ENCODE measurements at regions not wholly inside any gene's neighbourhood (a gene's known extent, or its start where the extent isn't known, plus 50 kb on each side); places are given as distances from the start of the nearest gene placed in this dataset.

GRCh38 chr3:144822671-144823070, 851.0 kb downstream of the DIPK2A start:
- no peak for DNase-seq
- Histone ChIP-seq H3K4me3 (ENCODE audit: low read depth, low read length) (no peak overlapping the region), H3K4ac (ENCODE audit: low read depth, low read length) (no peak overlapping the region)

GRCh38 chr3:144831955-144832716, 860.5 kb downstream of the DIPK2A start:
- Histone ChIP-seq H3K79me2 (ENCODE audit: control insufficient read depth, insufficient read depth, low read length, poor library complexity) (no peaks in the 10 kb centered on the region), H3K23ac (ENCODE audit: low read length) (no peak overlapping the region), H3K27me3 (ENCODE audit: insufficient read depth, low read length) (no peaks in the 10 kb centered on the region), H2AK5ac (ENCODE audit: low read length) (no peak overlapping the region), H2BK120ac (ENCODE audit: insufficient read depth, low read length, poor library complexity) (no peak overlapping the region), H3K14ac (ENCODE audit: low read length) (no peak overlapping the region), H2BK5ac (ENCODE audit: low read depth, low read length, poor library complexity) (no peak overlapping the region), H2AFZ (ENCODE audit: insufficient read depth, low read length, poor library complexity) (no peak overlapping the region), H3K18ac (ENCODE audit: low read length) (no peak overlapping the region), H3K9me3 (ENCODE audit: insufficient read depth, low read depth, low read length) (no peaks in the 10 kb centered on the region), H3K9ac (ENCODE audit: low read length) (no peak overlapping the region), H3K27ac (ENCODE audit: low read depth, low read length) (no peak overlapping the region), H3K4ac (ENCODE audit: low read depth, low read length) (no peak overlapping the region), H4K91ac (ENCODE audit: low read depth, low read length) (no peak overlapping the region), H3K79me1 (ENCODE audit: low read length) (no peaks in the 10 kb centered on the region), H3K4me1 (ENCODE audit: control insufficient read depth in 1 of 2, insufficient read depth in 2 of 2, low read length in 2 of 2) (no peaks in the 10 kb centered on the region), H4K12ac (ENCODE audit: low read depth, low read length) (no peak overlapping the region), H3K4me2 (ENCODE audit: low read length) (no peak overlapping the region), H3K4me3 (ENCODE audit: low read depth, low read length) (no peak overlapping the region), H2BK12ac (ENCODE audit: low read length) (no peak overlapping the region), H4K8ac (ENCODE audit: low read depth, low read length) (no peak overlapping the region), H3K36me3 (ENCODE audit: control insufficient read depth in 1 of 2, insufficient read depth in 2 of 2, low read length in 2 of 2) (no peaks in the 10 kb centered on the region)
- no peak for DNase-seq

More at GRCh38 chr3:144822671-144823070, 851.0 kb downstream of the DIPK2A start:
- H2BK12ac ChIP-seq (ENCODE audit: low read length), result no peak overlapping the region
- H3K27ac ChIP-seq (ENCODE audit: low read depth, low read length), result no peak overlapping the region
- no peak overlapping the region for H2BK5ac ChIP-seq (ENCODE audit: low read depth, low read length, poor library complexity)
- no peak overlapping the region for H3K18ac ChIP-seq (ENCODE audit: low read length)
- H3K79me2 ChIP-seq (ENCODE audit: control insufficient read depth, insufficient read depth, low read length, poor library complexity), result no peaks in the 10 kb centered on the region
- no peaks in the 10 kb centered on the region for H3K27me3 ChIP-seq (ENCODE audit: insufficient read depth, low read length)
- H3K23ac ChIP-seq (ENCODE audit: low read length), result no peak overlapping the region
- no peak overlapping the region for H2AFZ ChIP-seq (ENCODE audit: insufficient read depth, low read length, poor library complexity)
- no peak overlapping the region for H2AK5ac ChIP-seq (ENCODE audit: low read length)
- H4K8ac ChIP-seq (ENCODE audit: low read depth, low read length), result no peak overlapping the region
- H3K4me2 ChIP-seq (ENCODE audit: low read length), result no peak overlapping the region
- no peaks in the 10 kb centered on the region for H3K4me1 ChIP-seq (ENCODE audit: control insufficient read depth in 1 of 2, insufficient read depth in 2 of 2, low read length in 2 of 2)
- no peaks in the 10 kb centered on the region for H3K9me3 ChIP-seq (ENCODE audit: insufficient read depth, low read depth, low read length)
- no peaks in the 10 kb centered on the region for H3K79me1 ChIP-seq (ENCODE audit: low read length)
- no peak overlapping the region for H4K91ac ChIP-seq (ENCODE audit: low read depth, low read length)
- H2BK120ac ChIP-seq (ENCODE audit: insufficient read depth, low read length, poor library complexity), result no peak overlapping the region
- H3K36me3 ChIP-seq (ENCODE audit: control insufficient read depth in 1 of 2, insufficient read depth in 2 of 2, low read length in 2 of 2), result no peaks in the 10 kb centered on the region
- no peak overlapping the region for H3K14ac ChIP-seq (ENCODE audit: low read length)
- H4K12ac ChIP-seq (ENCODE audit: low read depth, low read length), result no peak overlapping the region
- no peak overlapping the region for H3K9ac ChIP-seq (ENCODE audit: low read length)

- H3K79me1 ChIP-seq (ENCODE audit: low read length), result no peaks in the 10 kb centered on the region
- H2AFZ ChIP-seq (ENCODE audit: insufficient read depth, low read length, poor library complexity), result no peak overlapping the region
- no peaks in the 10 kb centered on the region for H3K27me3 ChIP-seq (ENCODE audit: insufficient read depth, low read length)
- H3K79me2 ChIP-seq (ENCODE audit: control insufficient read depth, insufficient read depth, low read length, poor library complexity), result no peaks in the 10 kb centered on the region
- no peak overlapping the region for H3K14ac ChIP-seq (ENCODE audit: low read length)
- no peak overlapping the region for H3K18ac ChIP-seq (ENCODE audit: low read length)
- no peak overlapping the region for H4K12ac ChIP-seq (ENCODE audit: low read depth, low read length)
- no peak overlapping the region for H2BK12ac ChIP-seq (ENCODE audit: low read length)
- H3K4me1 ChIP-seq (ENCODE audit: control insufficient read depth in 1 of 2, insufficient read depth in 2 of 2, low read length in 2 of 2), result no peaks in the 10 kb centered on the region
- no peak overlapping the region for H2BK120ac ChIP-seq (ENCODE audit: insufficient read depth, low read length, poor library complexity)
- no peak overlapping the region for H4K8ac ChIP-seq (ENCODE audit: low read depth, low read length)
- H2BK5ac ChIP-seq (ENCODE audit: low read depth, low read length, poor library complexity), result no peak overlapping the region
- no peaks in the 10 kb centered on the region for H3K9me3 ChIP-seq (ENCODE audit: insufficient read depth, low read depth, low read length)
- no peak overlapping the region for H2AK5ac ChIP-seq (ENCODE audit: low read length)
- no peak for DNase-seq
- no peak overlapping the region for H3K4me2 ChIP-seq (ENCODE audit: low read length)
- H4K91ac ChIP-seq (ENCODE audit: low read depth, low read length), result no peak overlapping the region
- no peak overlapping the region for H3K4me3 ChIP-seq (ENCODE audit: low read depth, low read length)
- no peak overlapping the region for H3K23ac ChIP-seq (ENCODE audit: low read length)
- no peaks in the 10 kb centered on the region for H3K36me3 ChIP-seq (ENCODE audit: control insufficient read depth in 1 of 2, insufficient read depth in 2 of 2, low read length in 2 of 2)
- H3K4ac ChIP-seq (ENCODE audit: low read depth, low read length), result no peak overlapping the region
- no peak overlapping the region for H3K9ac ChIP-seq (ENCODE audit: low read length)
- H3K27ac ChIP-seq (ENCODE audit: low read depth, low read length), result no peak overlapping the region
- no CpG with 5 or more reads among the region's 2 CpGs for WGBS (ENCODE audit: extremely low coverage, insufficient coverage, insufficient read length)
Observed at GRCh38 chr3:144839991-144840390, 868.4 kb downstream of the DIPK2A start.

GRCh38 chr3:144840866-144841265, 869.2 kb downstream of the DIPK2A start:
- no peak overlapping the region for H3K4ac ChIP-seq (ENCODE audit: low read depth, low read length)

More at GRCh38 chr3:144840866-144841265, 869.2 kb downstream of the DIPK2A start:
- no peak overlapping the region for H4K8ac ChIP-seq (ENCODE audit: low read depth, low read length)
- H3K4me1 ChIP-seq (ENCODE audit: control insufficient read depth in 1 of 2, insufficient read depth in 2 of 2, low read length in 2 of 2), result no peaks in the 10 kb centered on the region
- no peak overlapping the region for H3K18ac ChIP-seq (ENCODE audit: low read length)
- no peak overlapping the region for H3K9ac ChIP-seq (ENCODE audit: low read length)
- no peaks in the 10 kb centered on the region for H3K27me3 ChIP-seq (ENCODE audit: insufficient read depth, low read length)
- H3K4me3 ChIP-seq (ENCODE audit: low read depth, low read length), result no peak overlapping the region
- H3K36me3 ChIP-seq (ENCODE audit: control insufficient read depth in 1 of 2, insufficient read depth in 2 of 2, low read length in 2 of 2), result no peaks in the 10 kb centered on the region
- H2BK120ac ChIP-seq (ENCODE audit: insufficient read depth, low read length, poor library complexity), result no peak overlapping the region
- no peak overlapping the region for H2BK5ac ChIP-seq (ENCODE audit: low read depth, low read length, poor library complexity)
- H2BK12ac ChIP-seq (ENCODE audit: low read length), result no peak overlapping the region
- no peak overlapping the region for H2AFZ ChIP-seq (ENCODE audit: insufficient read depth, low read length, poor library complexity)
- no peak overlapping the region for H3K23ac ChIP-seq (ENCODE audit: low read length)
- H3K9me3 ChIP-seq (ENCODE audit: insufficient read depth, low read depth, low read length), result no peaks in the 10 kb centered on the region
- H4K91ac ChIP-seq (ENCODE audit: low read depth, low read length), result no peak overlapping the region
- no peak overlapping the region for H3K27ac ChIP-seq (ENCODE audit: low read depth, low read length)
- H3K79me1 ChIP-seq (ENCODE audit: low read length), result no peaks in the 10 kb centered on the region
- H2AK5ac ChIP-seq (ENCODE audit: low read length), result no peak overlapping the region
- no peak overlapping the region for H4K12ac ChIP-seq (ENCODE audit: low read depth, low read length)
- no peak overlapping the region for H3K14ac ChIP-seq (ENCODE audit: low read length)
- H3K79me2 ChIP-seq (ENCODE audit: control insufficient read depth, insufficient read depth, low read length, poor library complexity), result no peaks in the 10 kb centered on the region
- no peak for DNase-seq
- H3K4me2 ChIP-seq (ENCODE audit: low read length), result no peak overlapping the region
- WGBS (ENCODE audit: extremely low coverage, insufficient coverage, insufficient read length), result no CpG with 5 or more reads among the region's 1 CpG
